Inflammatory macrophage (primary cell): ENCODE measurements at regions not wholly inside any gene's neighbourhood (a gene's known extent, or its start where the extent isn't known, plus 50 kb on each side); places are given as distances from the start of the nearest gene placed in this dataset.
"Not testable (repeated sequence)": the region's sequence is repeated elsewhere in the genome, so short reads cannot be mapped to it uniquely, and the experiment has no call there.

Experiments
- DNase-seq, 2 donors: peaks; one replicate each; pipeline ENCODE4 v3.0.0-alpha.2; 2020 to 2022

GRCh38 chr11:22920939-22921565 lies 60.8 kb upstream of the CCDC179 start:
- DNase-seq = peak; percentile 9 to 23

GRCh38 chr11:22922672-22923071 lies 62.4 kb upstream of the CCDC179 start:
- DNase-seq = no peak

- no peak for DNase-seq
Observed at GRCh38 chr11:22923561-22923960, 63.3 kb upstream of the CCDC179 start.

- no peak for DNase-seq
Observed at GRCh38 chr11:22926341-22926740, 66.1 kb upstream of the CCDC179 start.

- DNase-seq = no peak
Observed at GRCh38 chr11:22927793-22928192, 67.5 kb upstream of the CCDC179 start.

- DNase-seq = no peak
Observed at GRCh38 chr11:22928207-22928917, 68.1 kb upstream of the CCDC179 start.

GRCh38 chr11:22930816-22931594 lies 70.7 kb upstream of the CCDC179 start:
- DNase-seq = no peak

GRCh38 chr11:22938691-22939090 lies 78.4 kb upstream of the CCDC179 start:
- DNase-seq = no peak

GRCh38 chr11:22941544-22941943 lies 81.3 kb upstream of the CCDC179 start:
- DNase-seq = not testable (repeated sequence)

GRCh38 chr11:22957786-22958185 lies 97.5 kb upstream of the CCDC179 start:
- DNase-seq = no peak

GRCh38 chr11:22974251-22974650 lies 114.0 kb upstream of the CCDC179 start:
- no peak for DNase-seq

- DNase-seq = peak; percentile 50 to 80
Observed at GRCh38 chr11:22976146-22976545, 115.9 kb upstream of the CCDC179 start.

- no peak for DNase-seq
Observed at GRCh38 chr11:22982903-22983302, 122.6 kb upstream of the CCDC179 start.

- DNase-seq = no peak
Observed at GRCh38 chr11:22984045-22984444, 123.8 kb upstream of the CCDC179 start.

GRCh38 chr11:22989371-22989770 lies 129.1 kb upstream of the CCDC179 start:
- no peak for DNase-seq

GRCh38 chr11:22991196-22991595 lies 130.9 kb upstream of the CCDC179 start:
- no peak for DNase-seq

- no peak for DNase-seq
Observed at GRCh38 chr11:23006730-23007129, 146.5 kb upstream of the CCDC179 start.

- no peak for DNase-seq
Observed at GRCh38 chr11:23010790-23011335, 150.6 kb upstream of the CCDC179 start.

GRCh38 chr11:23012930-23013329 lies 152.7 kb upstream of the CCDC179 start:
- DNase-seq = no peak

GRCh38 chr11:23013509-23013908 lies 153.2 kb upstream of the CCDC179 start:
- DNase-seq = no peak

GRCh38 chr11:23021287-23021863 lies 161.1 kb upstream of the CCDC179 start:
- DNase-seq = peak in 1 of 2 donors; percentile 6

- DNase-seq = no peak
Observed at GRCh38 chr11:23022854-23023253, 162.6 kb upstream of the CCDC179 start.

- DNase-seq = no peak
Observed at GRCh38 chr11:23023319-23023718, 163.0 kb upstream of the CCDC179 start.
